ENCODE measurements at regions not wholly inside any gene's neighbourhood (a gene's known extent, or its start where the extent isn't known, plus 50 kb on each side); places are given as distances from the start of the nearest gene placed in this dataset.
"Not testable (repeated sequence)": the region's sequence is repeated elsewhere in the genome, so short reads cannot be mapped to it uniquely, and the experiment has no call there.

- TF ChIP-seq CTCF, POLR2A (IDR thresholded peaks at IDR 0.05): not testable (repeated sequence)
Observed at GRCh38 chr2:113341870-113342253, 63.1 kb upstream of the PAX8 start.

Data from vagina (tissue), 2 donors.